Islet precursor cell (in vitro differentiated cells): ENCODE measurements at regions not wholly inside any gene's neighbourhood (a gene's known extent, or its start where the extent isn't known, plus 50 kb on each side); places are given as distances from the start of the nearest gene placed in this dataset.
"Not testable (repeated sequence)": the region's sequence is repeated elsewhere in the genome, so short reads cannot be mapped to it uniquely, and the experiment has no call there.

Source experiments
- DNase-seq: peaks from one replicate; pipeline ENCODE4 v3.0.0-alpha.2; 2018

GRCh38 chr1:10914056-10914455, 98.4 kb upstream of the TARDBP start:
- no peak for DNase-seq

GRCh38 chr1:10915594-10915993, 96.9 kb upstream of the TARDBP start:
- DNase-seq, result no peak

DNA sequence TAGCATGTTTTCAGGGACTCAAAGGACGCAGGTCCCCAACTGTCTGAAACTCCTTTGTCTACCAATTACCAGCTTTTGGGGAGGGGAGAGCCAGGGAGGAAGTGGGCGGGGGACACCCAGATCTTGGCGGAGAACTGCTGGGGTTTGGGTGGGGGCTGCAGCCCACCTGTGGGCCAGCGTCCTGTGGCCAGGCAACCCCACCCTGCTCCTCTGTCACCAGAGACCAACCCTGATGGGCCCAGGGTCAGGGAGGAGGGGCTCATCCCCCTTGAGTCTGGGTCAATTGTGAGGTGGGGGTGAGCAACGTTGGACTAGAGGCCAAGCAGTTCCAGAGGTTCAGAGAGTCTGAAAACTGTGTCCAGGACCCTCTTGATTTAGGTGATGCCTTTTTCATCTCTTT, 96.1 kb upstream of the TARDBP start:
- no peak for DNase-seq

DNA sequence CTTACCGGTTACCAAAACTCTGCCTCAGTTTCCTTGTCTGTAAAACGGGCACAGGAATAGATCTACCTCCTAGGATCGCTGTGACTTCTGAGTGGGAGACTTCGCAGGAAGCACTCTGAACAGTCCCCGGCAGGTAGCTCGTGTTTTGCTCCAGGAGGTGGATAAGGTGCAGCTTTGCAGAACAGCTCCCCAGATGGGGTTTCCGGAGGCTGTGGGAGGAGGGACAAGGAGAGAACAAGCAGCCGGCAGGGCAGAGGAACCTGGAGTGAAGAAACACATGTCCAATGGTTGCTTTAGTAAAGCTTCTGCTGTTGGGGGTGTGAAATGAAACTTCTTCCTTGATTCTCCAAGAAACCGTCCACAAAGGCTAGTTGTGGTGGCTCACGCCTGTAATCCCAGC, 95.5 kb upstream of the TARDBP start:
- DNase-seq, result no peak

DNA sequence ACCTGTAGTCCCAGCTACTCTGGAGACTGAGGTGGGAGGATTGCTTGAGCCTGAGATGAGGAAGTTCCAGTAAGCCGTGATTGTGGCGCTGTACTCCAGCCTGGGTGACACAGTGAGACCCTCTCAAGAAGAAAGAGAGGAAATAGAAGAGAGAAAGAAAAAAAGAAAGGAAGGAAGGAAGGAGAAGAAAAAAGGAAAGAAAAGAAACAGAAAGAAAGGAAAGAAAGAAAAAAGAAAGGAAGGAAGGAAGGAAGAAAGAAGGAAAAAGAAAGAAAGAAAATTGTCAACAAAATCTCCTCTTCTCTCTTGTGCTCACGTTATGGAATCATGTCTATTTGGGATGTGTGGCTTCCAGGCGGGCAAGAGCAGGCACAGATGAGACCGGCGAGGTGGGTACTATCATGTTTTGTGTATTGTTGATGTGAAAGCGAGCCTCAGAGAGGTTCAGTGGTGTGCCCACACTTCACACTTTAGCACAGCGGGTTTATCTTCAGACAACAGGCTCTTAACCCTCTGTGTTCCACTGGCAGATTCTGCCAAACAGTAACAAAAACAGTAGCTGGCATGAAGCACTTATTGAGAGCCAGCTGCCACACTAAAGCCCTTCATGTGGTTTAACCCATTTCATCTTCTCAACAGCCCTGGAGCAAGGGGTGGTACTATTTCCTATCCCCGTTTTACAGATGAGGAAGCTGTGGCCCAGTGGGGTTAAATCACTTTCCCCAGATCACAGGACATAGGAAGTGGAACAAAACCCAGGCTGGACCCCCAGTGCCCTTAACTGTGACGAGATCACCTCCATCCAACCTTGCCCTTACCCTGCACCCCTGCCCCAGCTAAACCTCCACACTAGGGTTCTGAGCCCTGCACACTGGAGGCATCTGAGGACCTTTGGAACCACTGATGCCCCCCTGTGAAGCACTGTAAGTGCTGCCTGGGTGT, 94.7 kb upstream of the TARDBP start:
- DNase-seq, result no peak

DNA sequence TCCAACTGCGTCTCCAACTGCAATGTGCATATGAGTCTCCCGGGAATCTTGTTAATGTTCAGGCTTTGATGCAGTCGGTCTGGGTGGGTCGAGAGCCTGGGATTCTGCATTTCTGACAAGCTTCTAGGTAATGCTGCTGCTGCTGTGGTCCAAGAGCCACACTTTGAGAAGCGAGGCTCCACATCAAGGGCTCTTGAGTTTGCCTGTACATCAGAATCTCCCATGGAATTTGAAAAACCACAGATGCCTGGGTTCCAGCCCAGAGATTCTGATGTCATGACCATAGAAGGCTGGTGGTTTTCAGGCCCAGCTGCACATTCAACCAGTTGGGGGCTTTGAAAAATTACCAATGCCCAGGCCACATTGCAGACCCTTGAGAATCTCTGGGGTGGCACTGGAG, 93.9 kb upstream of the TARDBP start:
- no peak for DNase-seq

DNA sequence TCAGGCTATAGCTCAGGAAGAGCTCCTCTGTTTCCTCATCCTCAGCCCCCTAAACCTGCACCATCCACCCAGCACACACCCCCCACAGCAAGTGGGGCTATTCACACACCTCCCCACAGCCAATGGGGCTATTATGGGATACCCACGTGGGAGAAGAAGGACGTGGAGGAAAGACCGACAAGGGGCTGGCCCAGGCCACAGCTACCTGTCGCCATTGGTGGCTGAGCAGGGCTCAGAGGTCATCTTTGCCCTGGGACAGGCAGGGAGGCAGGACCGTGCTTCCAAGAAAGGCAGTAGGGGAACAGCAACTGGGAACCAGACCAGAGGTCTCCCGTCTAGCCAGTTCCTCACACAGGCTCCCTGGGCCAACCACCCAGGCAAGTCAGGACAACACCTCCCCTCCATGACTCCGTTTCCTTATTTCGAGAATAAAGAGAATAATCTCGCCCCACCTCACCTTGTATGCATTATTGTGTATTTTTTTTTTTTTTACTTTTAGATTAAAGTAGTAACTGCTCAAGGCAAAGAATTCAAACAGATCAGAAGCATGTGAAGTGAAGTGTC, 92.3 kb upstream of the TARDBP start:
- DNase-seq, result no peak

- not testable (repeated sequence) for DNase-seq
Observed at GRCh38 chr1:10922315-10923060, 90.0 kb upstream of the TARDBP start.

DNA sequence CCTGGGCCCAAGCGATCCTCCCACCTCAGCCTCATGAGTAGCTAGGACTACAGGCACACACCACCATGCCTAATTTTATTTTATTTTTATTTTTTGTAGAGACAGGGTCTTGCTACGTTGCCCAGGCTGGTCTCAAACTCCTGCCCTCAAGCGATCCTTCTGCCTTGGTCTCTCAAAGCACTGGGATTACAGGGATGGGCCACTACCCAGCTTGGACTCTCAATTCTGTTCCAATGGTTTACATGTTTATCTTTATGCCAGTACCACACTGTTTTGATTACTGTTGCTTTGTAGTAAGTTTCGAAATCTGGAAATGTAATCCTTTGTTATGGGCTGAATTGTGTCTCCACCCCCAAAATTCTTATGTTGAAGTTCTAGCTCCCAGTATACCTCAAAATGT, 88.4 kb upstream of the TARDBP start:
- DNase-seq, result no peak

GRCh38 chr1:10928654-10929053, 83.8 kb upstream of the TARDBP start:
- no peak for DNase-seq

DNA sequence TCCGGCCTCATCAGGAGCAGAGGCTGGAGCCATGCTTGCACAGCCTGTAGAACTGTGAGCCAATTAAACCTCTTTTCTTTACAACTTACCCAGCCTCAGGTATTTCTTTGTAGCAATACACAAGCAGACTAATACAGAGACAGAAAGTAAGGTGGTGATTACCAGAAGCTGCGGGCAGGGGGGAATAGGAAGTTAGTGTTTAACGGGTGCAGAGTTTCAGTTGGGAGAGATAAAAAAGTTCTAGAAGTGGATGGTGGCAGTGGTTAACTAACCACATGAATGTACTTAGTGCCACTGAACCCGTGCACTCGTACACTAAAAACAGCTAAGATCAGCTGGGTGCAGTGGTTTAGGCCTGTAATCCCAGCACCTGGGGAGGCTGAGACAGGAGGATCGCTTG, 80.4 kb upstream of the TARDBP start:
- DNase-seq, result no peak

GRCh38 chr1:10934150-10934818, 78.2 kb upstream of the TARDBP start:
- peak; percentile 45 for DNase-seq

DNA sequence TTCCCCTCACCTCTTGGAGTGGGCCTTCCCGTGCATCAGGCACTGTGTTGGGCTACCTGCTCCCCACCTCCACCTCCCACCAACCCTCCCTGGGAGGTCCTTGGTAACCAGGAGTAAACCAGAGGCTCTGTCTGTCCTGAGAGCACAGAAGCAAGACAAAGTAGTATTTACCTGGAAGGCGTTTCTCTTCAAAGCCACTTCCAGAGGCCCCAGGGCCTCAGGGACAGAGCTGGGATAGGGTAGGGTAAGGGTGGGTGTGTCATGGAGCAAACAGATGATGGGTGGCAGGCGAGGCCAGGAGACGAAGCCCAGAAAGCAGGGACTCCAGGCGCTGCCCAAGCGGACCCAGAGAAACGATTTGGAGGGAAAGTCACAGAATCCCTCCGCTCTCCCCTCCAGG, 77.2 kb upstream of the TARDBP start:
- peak; percentile 57 for DNase-seq

DNA sequence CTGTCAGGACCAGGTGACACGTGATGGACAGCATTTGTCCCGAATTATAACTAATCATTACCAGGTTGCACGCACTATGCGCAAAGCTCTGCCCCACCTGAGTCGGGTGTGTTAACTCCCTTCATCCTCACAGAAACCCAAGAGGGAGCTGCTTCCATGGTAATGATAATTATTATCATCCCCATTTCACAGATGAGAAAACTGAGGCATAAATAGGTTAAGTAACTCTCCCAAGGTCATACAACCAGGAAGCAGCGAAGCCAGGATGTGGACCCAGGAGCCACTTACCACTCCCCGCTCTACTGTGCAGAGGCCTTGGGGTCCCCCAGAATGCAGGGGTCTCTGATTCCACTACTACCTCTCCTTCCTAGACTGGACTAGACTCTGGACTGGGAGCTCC, 76.7 kb upstream of the TARDBP start:
- DNase-seq, result no peak

DNA sequence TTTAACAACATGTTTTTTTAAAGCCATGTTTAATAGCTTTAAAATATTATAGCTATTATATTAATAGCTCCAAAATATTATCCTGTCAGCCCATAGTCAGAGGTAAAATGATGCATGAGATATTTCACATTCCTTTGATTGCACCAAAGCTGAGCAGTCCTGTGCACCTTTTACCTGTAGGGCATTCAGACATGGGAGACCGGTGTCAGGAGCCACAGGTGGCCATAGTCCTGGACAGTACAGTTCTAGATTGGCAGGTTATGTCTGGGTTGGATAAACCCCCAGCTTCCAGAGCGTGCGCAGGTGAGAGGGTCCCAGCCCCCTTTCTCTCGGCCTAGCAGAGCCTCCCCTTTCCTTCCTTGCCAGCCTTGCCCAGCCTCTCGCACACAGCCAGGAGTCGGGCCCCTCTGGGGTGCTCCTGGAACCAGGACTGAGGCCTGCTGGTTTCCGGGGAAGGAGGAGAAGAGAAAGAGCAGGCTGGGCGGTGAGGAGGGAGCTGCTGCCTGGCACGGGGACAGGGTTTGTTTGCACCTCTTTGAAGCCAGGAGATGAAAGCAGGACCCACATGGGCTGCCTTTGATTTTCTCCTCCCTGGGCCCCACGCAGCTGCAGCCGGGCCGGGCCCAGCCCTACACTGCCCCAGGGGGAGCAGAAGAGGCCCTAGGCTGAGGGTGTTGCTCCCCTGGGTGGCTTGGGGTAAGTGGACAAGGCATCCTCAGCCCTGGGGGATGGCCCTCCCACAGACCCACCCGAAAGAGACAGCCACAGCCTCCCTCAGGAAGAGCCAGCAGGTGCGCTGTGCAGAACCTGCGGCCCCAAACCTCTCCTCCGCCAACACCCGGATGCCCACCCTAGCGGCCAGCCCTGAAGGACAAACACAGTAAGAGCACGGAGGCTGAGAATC, 75.2 kb upstream of the TARDBP start:
- peak; percentile 48 for DNase-seq

DNA sequence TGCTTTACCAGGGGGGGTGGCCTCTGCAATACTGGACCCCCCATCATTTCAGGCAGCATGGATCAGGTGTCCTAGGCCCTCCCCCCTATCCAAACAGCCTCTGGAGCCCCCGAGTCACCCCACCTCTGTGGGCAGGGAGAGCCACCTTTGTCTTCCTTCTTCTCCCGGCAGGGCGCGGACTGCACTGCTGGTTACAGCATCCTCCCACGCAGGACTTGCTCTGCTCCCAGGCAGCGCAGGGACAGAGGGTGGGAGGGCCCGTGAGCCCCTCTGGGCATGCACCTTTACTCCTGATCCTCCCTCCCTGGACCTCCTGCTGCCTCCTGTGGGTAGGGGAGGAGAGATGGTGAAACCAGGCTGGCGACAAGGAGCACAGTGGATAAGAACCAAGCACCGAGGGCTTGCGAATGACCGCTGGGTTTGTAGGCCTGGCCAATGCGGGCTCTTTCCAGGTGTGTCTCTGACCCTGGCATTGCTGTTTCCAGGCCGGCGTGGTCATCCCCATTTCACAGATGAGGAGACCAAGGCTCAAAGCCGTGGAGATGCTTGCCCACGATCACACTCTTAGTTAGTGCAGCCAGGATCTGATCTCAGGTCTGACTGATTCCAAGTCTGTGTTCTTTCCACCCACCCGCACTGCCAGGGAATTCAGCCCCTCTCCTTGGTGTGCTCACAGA, 73.6 kb upstream of the TARDBP start:
- no peak for DNase-seq

GRCh38 chr1:10939654-10940450, 72.6 kb upstream of the TARDBP start:
- DNase-seq, result no peak

DNA sequence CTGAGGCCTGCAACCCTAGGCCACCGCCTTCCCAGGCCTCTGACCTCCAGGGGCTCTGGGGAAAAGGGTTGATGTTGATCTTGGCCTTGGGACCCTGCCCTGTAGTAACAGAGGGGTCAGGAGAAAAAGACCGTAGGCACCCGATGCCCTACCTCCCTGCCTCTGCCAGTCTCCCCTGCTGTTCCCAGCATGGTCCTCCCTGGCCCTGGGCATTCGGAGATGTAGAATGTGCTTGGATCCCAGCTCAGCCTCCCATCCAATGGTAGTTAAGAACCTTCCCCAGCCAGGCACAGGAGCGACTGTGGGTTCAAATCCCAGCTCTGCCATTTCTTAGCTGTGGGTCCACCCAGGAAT, 72.0 kb upstream of the TARDBP start:
- DNase-seq, result no peak

DNA sequence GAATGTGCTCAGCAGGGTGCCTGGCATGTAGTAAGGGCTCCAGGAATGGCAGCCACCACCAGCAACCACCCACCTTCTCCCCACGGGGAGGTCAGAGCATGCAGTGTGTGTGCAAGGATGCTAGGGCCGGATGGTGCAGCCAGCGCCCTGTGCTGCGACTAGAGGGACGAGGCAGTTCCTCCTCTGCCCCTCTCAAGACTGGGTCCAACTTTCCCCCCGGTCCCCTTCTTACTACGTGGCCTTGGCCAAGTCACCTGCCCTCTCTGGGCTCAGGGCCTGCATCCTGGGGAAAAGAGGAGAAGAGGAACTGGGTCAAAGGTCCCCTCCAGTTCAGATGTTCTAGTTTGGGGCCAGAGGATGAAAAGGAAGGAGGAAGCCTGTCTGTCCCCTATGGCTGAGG, 71.6 kb upstream of the TARDBP start:
- DNase-seq, result no peak

DNA sequence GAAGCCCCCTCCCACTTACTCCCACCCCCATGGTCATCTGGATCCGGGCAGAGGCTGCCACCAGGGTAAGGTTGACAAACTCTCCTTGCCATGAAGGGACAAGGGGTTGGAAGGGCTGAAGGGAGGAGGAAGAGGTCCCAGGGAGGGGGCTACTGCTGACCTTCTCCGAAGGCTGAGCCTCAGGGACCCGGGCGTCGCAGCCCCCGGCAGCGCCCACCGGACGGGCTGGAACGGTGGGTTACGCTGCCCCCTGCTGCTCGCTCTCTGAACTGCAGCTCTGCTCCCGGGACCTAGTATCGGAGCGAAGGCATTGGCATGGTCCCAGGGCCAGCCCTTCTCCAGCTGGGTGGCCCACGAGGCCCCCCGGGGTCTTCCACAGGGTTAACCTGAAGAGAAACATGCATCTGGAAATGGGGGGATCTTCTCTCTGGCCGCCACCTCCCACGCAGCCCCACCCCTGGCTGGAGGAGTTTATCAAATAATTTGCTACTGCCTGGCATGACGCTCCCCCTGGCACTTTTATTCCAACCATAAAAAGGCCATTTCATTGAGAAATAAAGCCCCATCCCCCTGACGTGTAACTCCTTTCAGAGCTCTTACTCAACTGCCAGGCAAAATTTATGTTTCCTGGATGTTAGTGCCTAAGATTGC, 70.4 kb upstream of the TARDBP start:
- DNase-seq, result peak; percentile 77
